Transverse colon (tissue), 3 donors: ENCODE measurements at regions not wholly inside any gene's neighbourhood (a gene's known extent, or its start where the extent isn't known, plus 50 kb on each side); places are given as distances from the start of the nearest gene placed in this dataset.

Experiments used
- POLR2A ChIP-seq: fragments of 450-650 bp; IDR thresholded peaks from one replicate; pipeline ENCODE4 v1.6.1; 2016; ENCODE audit warnings: antibody characterized with exemption, mild to moderate bottlenecking, moderate library complexity
- TF ChIP-seq, protein P1 (sequence below), 5 experiments: fragments of 200-600 bp in 3 of 5; fragments of 450-650 bp in 2 of 5; sonication (generic) in 3 of 5; IDR thresholded peaks; 1 replicate in 2 of 5; 2 replicates in 3 of 5; pipeline ENCODE4 v1.5.1; 2016 to 2017; ENCODE audit warnings: antibody characterized with exemption in 5 of 5, inconsistent platforms in 3 of 5, mild to moderate bottlenecking in 2 of 5, moderate library complexity in 1 of 5

GRCh38 chr1:18552631-18553030 lies 71.9 kb downstream of the KLHDC7A start:
- TF ChIP-seq POLR2A: no peak
- TF ChIP-seq, protein P1, sequence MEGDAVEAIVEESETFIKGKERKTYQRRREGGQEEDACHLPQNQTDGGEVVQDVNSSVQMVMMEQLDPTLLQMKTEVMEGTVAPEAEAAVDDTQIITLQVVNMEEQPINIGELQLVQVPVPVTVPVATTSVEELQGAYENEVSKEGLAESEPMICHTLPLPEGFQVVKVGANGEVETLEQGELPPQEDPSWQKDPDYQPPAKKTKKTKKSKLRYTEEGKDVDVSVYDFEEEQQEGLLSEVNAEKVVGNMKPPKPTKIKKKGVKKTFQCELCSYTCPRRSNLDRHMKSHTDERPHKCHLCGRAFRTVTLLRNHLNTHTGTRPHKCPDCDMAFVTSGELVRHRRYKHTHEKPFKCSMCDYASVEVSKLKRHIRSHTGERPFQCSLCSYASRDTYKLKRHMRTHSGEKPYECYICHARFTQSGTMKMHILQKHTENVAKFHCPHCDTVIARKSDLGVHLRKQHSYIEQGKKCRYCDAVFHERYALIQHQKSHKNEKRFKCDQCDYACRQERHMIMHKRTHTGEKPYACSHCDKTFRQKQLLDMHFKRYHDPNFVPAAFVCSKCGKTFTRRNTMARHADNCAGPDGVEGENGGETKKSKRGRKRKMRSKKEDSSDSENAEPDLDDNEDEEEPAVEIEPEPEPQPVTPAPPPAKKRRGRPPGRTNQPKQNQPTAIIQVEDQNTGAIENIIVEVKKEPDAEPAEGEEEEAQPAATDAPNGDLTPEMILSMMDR (IDR thresholded peaks at IDR 0.05): no peak
